Stomach (tissue), 8 donors: ENCODE measurements at regions not wholly inside any gene's neighbourhood (a gene's known extent, or its start where the extent isn't known, plus 50 kb on each side); places are given as distances from the start of the nearest gene placed in this dataset.

Source experiments
- DNase-seq, 2 donors: peaks; one replicate each; pipeline versions ENCODE4 v3.0.0 to v3.0.0-alpha.2; 2013 to 2019
- H3K27ac ChIP-seq, 5 donors: fragments of 200-600 bp in 4 of 5; sonication (generic) in 4 of 5; one replicate each; pipeline ENCODE4 v1.5.1; 2013 to 2019; ENCODE audit warnings: mild to moderate bottlenecking in 1 of 5, moderate library complexity in 1 of 5
- H3K27me3 ChIP-seq, 3 donors: fragments of 200-600 bp; sonication (generic); one replicate each; pipeline ENCODE4 v1.5.1; 2017 to 2019; ENCODE audit warnings: mixed run types in 1 of 3
- H3K36me3 ChIP-seq, 4 donors: fragments of 200-600 bp; sonication (generic); 1 replicate in 3 of 4; 2 replicates in 1 of 4; pipeline ENCODE4 v1.5.1; 2016 to 2019
- H3K4me1 ChIP-seq, 4 donors: fragments of 200-600 bp; sonication (generic); one replicate each; pipeline ENCODE4 v1.5.1; 2016 to 2019
- H3K4me3 ChIP-seq, 4 donors: fragments of 200-600 bp; sonication (generic) in 3 of 4; one replicate each; pipeline ENCODE4 v1.5.1; 2016 to 2019; ENCODE audit warnings: mild to moderate bottlenecking in 1 of 4
- H3K9me3 ChIP-seq, 4 donors: fragments of 200-600 bp; sonication (generic); one replicate each; pipeline ENCODE4 v1.5.1; 2016 to 2019
- EP300 ChIP-seq: sonication (generic); formaldehyde crosslinking; IDR thresholded peaks from one replicate; pipeline ENCODE4 v1.6.1; 2017; ENCODE audit warnings: antibody characterized with exemption
- POLR2A ChIP-seq, 4 donors: fragments of 450-650 bp; IDR thresholded peaks; one replicate each; pipeline ENCODE4 v1.6.1; 2016; ENCODE audit warnings: antibody characterized with exemption in 4 of 4, control low read depth in 2 of 4, mild to moderate bottlenecking in 1 of 4, moderate library complexity in 1 of 4
- POLR2AphosphoS5 ChIP-seq, 3 donors: sonication (generic); formaldehyde crosslinking; IDR thresholded peaks; one replicate each; pipeline ENCODE4 v1.6.1; 2016; ENCODE audit warnings: antibody characterized with exemption in 3 of 3
- WGBS, 5 donors: extraction: QIAGEN DNeasy Blood & Tissue Kit in 3 of 5; methylation state at CpG; one replicate each; pipeline versions ENCODE4 v1.1.5 to v1.1.7; 2013 to 2018; 5-methylcytosine and 5-hydroxymethylcytosine counted together
- intact Hi-C: fragments of 100-400 bp; cut with DNase I; formaldehyde crosslinking; loops from one replicate; pipeline ENCODE4 v1.15.1; 2023; ENCODE audit warnings: low total_unique reads
- TF ChIP-seq, protein P1 (sequence below), 7 experiments: fragments of 450-650 bp in 4 of 7; fragments of 200-600 bp in 3 of 7; sonication (generic) in 3 of 7; IDR thresholded peaks; one replicate each; pipeline ENCODE4 v1.5.1; 2016 to 2019; ENCODE audit warnings: antibody characterized with exemption in 7 of 7, control low read depth in 2 of 7, mild to moderate bottlenecking in 1 of 7
- donor health status: healthy with polysubstance abuse.
- donor health status: Bipolar disorder and iron deficiency.
- donor health status: healthy.

DNA sequence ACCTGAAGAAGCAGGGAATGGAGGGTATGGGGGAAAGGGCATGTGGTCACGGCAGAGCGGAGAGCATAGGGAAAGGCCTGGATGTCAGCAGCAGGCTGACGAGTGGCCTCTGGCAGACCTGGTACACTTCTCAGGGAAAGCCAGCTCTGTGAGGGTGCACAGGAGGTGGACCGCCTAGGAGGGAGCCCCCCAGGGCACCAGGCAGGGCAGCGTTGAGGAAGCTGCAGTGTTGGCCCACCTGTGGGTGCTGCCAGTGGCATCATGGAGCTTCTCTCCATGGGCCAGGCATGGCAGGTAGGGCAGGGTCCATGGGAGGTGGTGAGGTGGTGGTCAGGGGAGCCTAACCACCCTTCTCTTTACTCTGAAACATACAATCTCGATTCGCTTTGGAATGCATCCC lies 143.0 kb upstream of the PITX1 start:
- Histone ChIP-seq H3K4me1 (no peaks in the 10 kb centered on the region), H3K4me3 (no peak overlapping the region), H3K27ac (no peak overlapping the region), H3K27me3 (peaks cover 0 to 7% (median 0%) of the 10 kb centered on the region in 3 donors), H3K36me3 (no peaks in the 10 kb centered on the region), H3K9me3 (no peaks in the 10 kb centered on the region)
- 89 to 97% (median 95%) methylated on average over 7 of the region's 7 CpGs for WGBS, 5 donors
- DNase-seq = no peak
- intact Hi-C loops = no loop called here
- no peak for TF ChIP-seq POLR2A (IDR thresholded peaks at IDR 0.05)
- no peak for TF ChIP-seq EP300
- TF ChIP-seq POLR2AphosphoS5 (IDR thresholded peaks at IDR 0.05) = no peak
- TF ChIP-seq, protein P1, sequence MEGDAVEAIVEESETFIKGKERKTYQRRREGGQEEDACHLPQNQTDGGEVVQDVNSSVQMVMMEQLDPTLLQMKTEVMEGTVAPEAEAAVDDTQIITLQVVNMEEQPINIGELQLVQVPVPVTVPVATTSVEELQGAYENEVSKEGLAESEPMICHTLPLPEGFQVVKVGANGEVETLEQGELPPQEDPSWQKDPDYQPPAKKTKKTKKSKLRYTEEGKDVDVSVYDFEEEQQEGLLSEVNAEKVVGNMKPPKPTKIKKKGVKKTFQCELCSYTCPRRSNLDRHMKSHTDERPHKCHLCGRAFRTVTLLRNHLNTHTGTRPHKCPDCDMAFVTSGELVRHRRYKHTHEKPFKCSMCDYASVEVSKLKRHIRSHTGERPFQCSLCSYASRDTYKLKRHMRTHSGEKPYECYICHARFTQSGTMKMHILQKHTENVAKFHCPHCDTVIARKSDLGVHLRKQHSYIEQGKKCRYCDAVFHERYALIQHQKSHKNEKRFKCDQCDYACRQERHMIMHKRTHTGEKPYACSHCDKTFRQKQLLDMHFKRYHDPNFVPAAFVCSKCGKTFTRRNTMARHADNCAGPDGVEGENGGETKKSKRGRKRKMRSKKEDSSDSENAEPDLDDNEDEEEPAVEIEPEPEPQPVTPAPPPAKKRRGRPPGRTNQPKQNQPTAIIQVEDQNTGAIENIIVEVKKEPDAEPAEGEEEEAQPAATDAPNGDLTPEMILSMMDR (IDR thresholded peaks at IDR 0.05) = no peak

DNA sequence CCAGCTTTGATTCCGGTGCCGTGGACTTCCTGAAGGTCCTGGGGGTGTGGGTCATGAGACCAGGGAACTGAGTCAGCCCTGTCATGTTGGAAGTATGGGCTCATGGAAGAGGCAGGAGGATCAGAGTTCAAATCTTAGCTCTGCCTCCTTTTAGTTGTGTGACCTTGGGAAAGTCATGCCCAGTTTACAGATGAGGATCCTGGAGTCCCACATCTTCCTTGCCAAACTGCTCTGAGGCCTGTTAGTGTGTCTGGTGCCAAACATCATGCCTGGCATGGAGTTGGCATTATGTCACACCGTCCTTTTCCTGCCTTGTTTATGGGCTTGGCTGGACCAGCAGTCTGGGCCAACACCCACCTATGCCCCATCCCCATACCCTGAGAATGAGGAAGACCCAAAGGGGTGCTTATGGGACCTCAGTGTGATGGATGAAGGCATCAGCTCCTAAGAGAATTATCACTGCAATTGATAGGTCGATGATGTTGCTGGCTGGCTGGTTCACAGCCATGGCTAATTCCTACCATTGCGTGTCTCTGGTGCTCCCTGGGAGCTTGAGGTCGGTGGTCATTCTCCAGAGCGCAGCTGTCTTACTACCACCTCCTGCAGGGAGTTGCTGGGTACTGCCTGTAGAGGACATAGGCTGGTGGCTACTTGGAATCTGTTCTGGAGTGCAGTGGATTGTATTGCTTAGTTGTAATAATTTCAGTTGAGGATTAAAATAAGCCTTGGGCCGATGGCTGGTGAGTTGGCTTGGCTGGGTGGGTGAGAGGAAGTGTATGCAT lies 140.5 kb upstream of the PITX1 start:
- peaks cover 0 to 14% (median 0%) of the 10 kb centered on the region in 3 donors for H3K27me3 ChIP-seq
- no peak for DNase-seq
- no peaks in the 10 kb centered on the region for H3K36me3 ChIP-seq
- no peak for TF ChIP-seq POLR2A (IDR thresholded peaks at IDR 0.05)
- H3K4me1 ChIP-seq = no peaks in the 10 kb centered on the region
- H3K27ac ChIP-seq = no peak overlapping the region
- H3K4me3 ChIP-seq = no peak overlapping the region
- intact Hi-C loops = no loop called here
- H3K9me3 ChIP-seq = no peaks in the 10 kb centered on the region
- WGBS, 5 donors = 67 to 86% (median 76%) methylated on average over 7 to 8 of the region's 8 CpGs

DNA sequence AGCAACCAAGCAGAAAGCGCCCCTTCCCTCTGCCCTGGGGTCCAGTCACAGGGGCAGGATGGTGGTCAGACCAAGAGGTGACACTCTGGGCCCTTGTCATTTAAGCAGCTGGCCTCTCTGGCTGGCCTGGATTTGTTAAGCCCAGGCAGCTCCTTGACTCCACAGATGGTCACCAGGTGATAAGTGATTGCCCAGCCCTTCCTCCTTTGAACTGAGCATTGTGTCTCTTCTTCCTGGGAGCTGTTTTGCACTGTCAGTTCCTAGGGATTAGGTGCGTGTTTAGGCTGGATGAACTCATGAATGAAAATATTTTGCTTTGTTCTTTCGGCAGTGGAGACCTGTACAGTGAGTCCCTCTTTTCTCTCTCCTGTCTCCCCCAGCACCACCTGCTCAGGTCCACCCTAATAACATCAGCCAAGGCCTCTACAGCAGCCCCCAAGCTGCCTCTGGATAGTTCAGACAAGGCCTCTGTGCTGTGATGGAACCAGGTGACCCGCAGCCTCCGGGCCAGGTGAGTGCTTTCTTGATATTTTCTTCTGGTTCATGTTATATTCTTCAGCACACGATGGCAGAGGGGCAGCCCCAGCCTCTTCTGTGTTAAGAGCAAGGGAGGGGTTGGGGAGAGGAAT lies 139.7 kb upstream of the PITX1 start:
- Histone ChIP-seq H3K4me1 (no peaks in the 10 kb centered on the region), H3K9me3 (no peaks in the 10 kb centered on the region), H3K4me3 (no peak overlapping the region), H3K36me3 (no peaks in the 10 kb centered on the region), H3K27me3 (peaks cover 0 to 17% (median 0%) of the 10 kb centered on the region in 3 donors), H3K27ac (no peak overlapping the region)
- 62 to 83% (median 70%) methylated on average over 6 of the region's 6 CpGs for WGBS, 5 donors
- no peak for DNase-seq
- intact Hi-C loops = no loop called here
- no peak for TF ChIP-seq EP300
- TF ChIP-seq POLR2AphosphoS5 (IDR thresholded peaks at IDR 0.05) = no peak
- no peak for TF ChIP-seq POLR2A (IDR thresholded peaks at IDR 0.05)
- TF ChIP-seq, protein P1 (IDR thresholded peaks at IDR 0.05) = no peak

DNA sequence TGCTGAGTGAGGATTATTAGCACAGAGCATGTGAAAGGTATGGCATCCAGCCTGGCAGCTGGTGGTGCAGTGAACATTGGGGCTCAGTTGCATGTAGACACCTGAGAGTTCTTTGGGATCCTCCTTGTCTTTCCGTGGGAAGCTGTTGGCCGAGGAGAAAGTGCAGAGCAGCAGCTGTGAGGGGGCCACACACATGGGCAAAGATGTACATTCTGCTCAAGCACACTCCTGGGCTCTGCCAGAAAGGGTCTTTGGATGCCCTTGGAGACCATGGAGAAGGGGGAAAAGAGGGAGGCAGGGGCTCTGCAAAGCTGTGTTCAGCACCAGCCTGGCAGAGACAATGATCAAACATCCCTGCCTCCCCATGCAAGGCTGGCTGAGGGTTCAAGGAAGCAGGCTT lies 138.7 kb upstream of the PITX1 start:
- H3K36me3 ChIP-seq = no peaks in the 10 kb centered on the region
- peaks cover 0 to 26% (median 0%) of the 10 kb centered on the region in 3 donors for H3K27me3 ChIP-seq
- intact Hi-C loops = no loop called here
- H3K4me3 ChIP-seq = no peak overlapping the region
- no peak for TF ChIP-seq POLR2A (IDR thresholded peaks at IDR 0.05)
- TF ChIP-seq POLR2AphosphoS5 (IDR thresholded peaks at IDR 0.05) = no peak
- TF ChIP-seq, protein P1 (IDR thresholded peaks at IDR 0.05) = no peak
- TF ChIP-seq EP300 = no peak
- H3K4me1 ChIP-seq = no peaks in the 10 kb centered on the region
- no peak overlapping the region for H3K27ac ChIP-seq
- DNase-seq = no peak
- no peaks in the 10 kb centered on the region for H3K9me3 ChIP-seq
- 41 to 75% (median 64%) methylated on average over 2 of the region's 2 CpGs for WGBS, 5 donors

DNA sequence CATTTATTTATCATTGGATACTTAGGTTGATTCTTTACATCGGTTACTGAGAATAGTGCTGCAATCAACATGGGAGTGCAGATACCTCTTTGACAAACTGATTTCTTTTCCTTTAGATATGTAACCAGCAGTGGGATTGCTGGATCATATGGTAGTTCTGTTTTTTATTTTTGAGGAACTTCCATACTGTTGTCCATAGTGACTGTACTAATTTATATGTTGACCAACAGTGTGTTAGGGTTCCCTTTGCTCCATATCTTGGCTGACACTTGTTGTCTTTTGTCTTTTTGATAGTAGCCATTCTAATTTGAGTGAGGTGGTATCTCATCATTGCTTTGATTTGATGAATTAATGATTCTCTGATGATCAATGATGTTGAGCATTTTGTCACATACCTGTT lies 137.3 kb upstream of the PITX1 start:
- Histone ChIP-seq H3K4me3 (no peak overlapping the region), H3K4me1 (no peaks in the 10 kb centered on the region), H3K36me3 (no peaks in the 10 kb centered on the region), H3K27ac (no peak overlapping the region), H3K9me3 (no peaks in the 10 kb centered on the region), H3K27me3 (peaks cover 0 to 26% (median 0%) of the 10 kb centered on the region in 3 donors)
- DNase-seq = no peak
- 80 to 92% (median 89%) methylated on average over 1 of the region's 1 CpG for WGBS, 5 donors
- intact Hi-C loops = no loop called here
- no peak for TF ChIP-seq EP300
- TF ChIP-seq, protein P1 (IDR thresholded peaks at IDR 0.05) = no peak
- TF ChIP-seq POLR2A (IDR thresholded peaks at IDR 0.05) = no peak
- no peak for TF ChIP-seq POLR2AphosphoS5 (IDR thresholded peaks at IDR 0.05)
